ENCODE measurements at regions not wholly inside any gene's neighbourhood (a gene's known extent, or its start where the extent isn't known, plus 50 kb on each side); places are given as distances from the start of the nearest gene placed in this dataset.

- TF ChIP-seq CTCF (IDR thresholded peaks at IDR 0.05) (no peak), POLR2AphosphoS5 (IDR thresholded peaks at IDR 0.05) (no peak), EP300 (IDR thresholded peaks at IDR 0.05) (no peak)
These were observed 83.0 kb downstream of the RHOU start for GRCh38 chr1:228818296-228818695.

Measured in sigmoid colon (tissue), 4 donors.